NCI-H1417 treated with DMSO at 0.1 percent for 48 hours (cell line): ENCODE measurements at regions not wholly inside any gene's neighbourhood (a gene's known extent, or its start where the extent isn't known, plus 50 kb on each side); places are given as distances from the start of the nearest gene placed in this dataset.

ENCODE experiments used
- DNase-seq: peaks from one replicate; lab custom pipeline; 2025; lab: John Stamatoyannopoulos, UW

GRCh38 chr5:105817416-105817815 is 1853.3 kb downstream of the EFNA5 start:
- no peak for DNase-seq

GRCh38 chr5:105816961-105817360 is 1853.8 kb downstream of the EFNA5 start:
- no peak for DNase-seq

- DNase-seq, result no peak
Measured at GRCh38 chr5:105812304-105812703, 1858.4 kb downstream of the EFNA5 start.

- DNase-seq, result no peak
Measured at GRCh38 chr5:105807951-105808350, 1862.8 kb downstream of the EFNA5 start.

- DNase-seq, result no peak
Measured at GRCh38 chr5:105807290-105807689, 1863.4 kb downstream of the EFNA5 start.

GRCh38 chr5:105806596-105806995 is 1864.1 kb downstream of the EFNA5 start:
- DNase-seq, result no peak

- no peak for DNase-seq
Measured at GRCh38 chr5:105803431-105803830, 1867.3 kb downstream of the EFNA5 start.

- DNase-seq, result no peak
Measured at GRCh38 chr5:105794578-105794977, 1876.2 kb downstream of the EFNA5 start.

GRCh38 chr5:105789246-105789645 is 1881.5 kb downstream of the EFNA5 start:
- DNase-seq, result no peak

- DNase-seq, result no peak
Measured at GRCh38 chr5:105783811-105784210, 1886.9 kb downstream of the EFNA5 start.

- no peak for DNase-seq
Measured at GRCh38 chr5:105782501-105782900, 1888.2 kb downstream of the EFNA5 start.

- DNase-seq, result no peak
Measured at GRCh38 chr5:105773241-105773640, 1897.5 kb downstream of the EFNA5 start.

- no peak for DNase-seq
Measured at GRCh38 chr5:105767267-105767666, 1903.5 kb downstream of the EFNA5 start.

- no peak for DNase-seq
Measured at GRCh38 chr5:105762728-105763127, 1908.0 kb downstream of the EFNA5 start.

- DNase-seq, result no peak
Measured at GRCh38 chr5:105754056-105754455, 1916.7 kb downstream of the EFNA5 start.

GRCh38 chr5:105752801-105753200 is 1917.9 kb downstream of the EFNA5 start:
- DNase-seq, result no peak

- DNase-seq, result no peak
Measured at GRCh38 chr5:105751908-105752307, 1918.8 kb downstream of the EFNA5 start.

- DNase-seq, result no peak
Measured at GRCh38 chr5:105745111-105745510, 1925.6 kb downstream of the EFNA5 start.

- DNase-seq, result no peak
Measured at GRCh38 chr5:105740242-105740641, 1930.5 kb downstream of the EFNA5 start.

GRCh38 chr5:105739732-105740131 is 1931.0 kb downstream of the EFNA5 start:
- no peak for DNase-seq

- no peak for DNase-seq
Measured at GRCh38 chr5:105735704-105736103, 1935.0 kb downstream of the EFNA5 start.

GRCh38 chr5:105730982-105731381 is 1939.8 kb downstream of the EFNA5 start:
- DNase-seq, result peak; percentile 7

- DNase-seq, result no peak
Measured at GRCh38 chr5:105726093-105726492, 1944.6 kb downstream of the EFNA5 start.

- no peak for DNase-seq
Measured at GRCh38 chr5:105708442-105708841, 1962.3 kb downstream of the EFNA5 start.

- no peak for DNase-seq
Measured at GRCh38 chr5:105702323-105702722, 1968.4 kb downstream of the EFNA5 start.
